Endothelial cell of umbilical vein (primary cell): ENCODE measurements at regions not wholly inside any gene's neighbourhood (a gene's known extent, or its start where the extent isn't known, plus 50 kb on each side); places are given as distances from the start of the nearest gene placed in this dataset.

Source experiments
- BruUV-seq: library from RNA; stranded (reverse); fragments of 400-500 nt; replicated peaks from 2 replicates; lab custom pipeline; 2021; lab: Mats Ljungman, UMichigan
- CTCF ChIA-PET: fragments of 300-600, 350-600 bp; sonication (Branson Sonifier 250); formaldehyde crosslinking; loops from one replicate; lab custom pipeline; 2021; ENCODE audit warnings: antibody characterized with exemption, inconsistent platforms; lab: Charles Lee
- POLR2A ChIA-PET: fragments of 300-600, 350-600 bp; sonication (Branson Sonifier 250); formaldehyde crosslinking; loops from one replicate; lab custom pipeline; 2021; ENCODE audit warnings: antibody characterized with exemption, inconsistent platforms; lab: Charles Lee
- DNase-seq: peaks from one replicate; pipeline ENCODE4 v3.0.0-alpha.2; 2011; ENCODE audit warnings: low read depth, low spot score
- FAIRE-seq: peaks from 2 replicates; lab custom pipeline; 2011; peaks lifted over from hg19 to GRCh38; lab: Jason Lieb, UNC
- H2AFZ ChIP-seq: 2 replicates; pipeline ENCODE4 v1.6.0; 2012; ENCODE audit warnings: low read depth, low read length, control low read depth, inconsistent platforms
- H3K27ac ChIP-seq: 2 replicates; pipeline ENCODE4 v1.5.1; 2011; ENCODE audit warnings: low read depth, mild to moderate bottlenecking, control low read depth, low read length, moderate library complexity; ENCODE audit not compliant: insufficient read depth
- H3K27me3 ChIP-seq, 2 experiments: 2 replicates each; pipeline versions ENCODE4 v1.6.0 to v1.6.1; 2011; ENCODE audit warnings: low read length in 2 of 2, mixed read lengths in 1 of 2; ENCODE audit not compliant: control insufficient read depth in 2 of 2, insufficient read depth in 2 of 2
- H3K36me3 ChIP-seq, 2 experiments: 2 replicates in 1 of 2; 3 replicates in 1 of 2; pipeline ENCODE4 v1.5.1; 2011; ENCODE audit warnings: low read length in 2 of 2, mild to moderate bottlenecking in 1 of 2, moderate library complexity in 1 of 2; ENCODE audit not compliant: control insufficient read depth in 2 of 2, insufficient read depth in 2 of 2; ENCODE audit errors: extremely low read depth in 1 of 2
- H3K4me1 ChIP-seq: 3 replicates; pipeline ENCODE4 v1.5.1; 2011; ENCODE audit warnings: mild to moderate bottlenecking, low read length; ENCODE audit not compliant: control insufficient read depth, insufficient read depth; ENCODE audit errors: extremely low read depth
- H3K4me2 ChIP-seq: 2 replicates; pipeline ENCODE4 v1.6.1; 2011; ENCODE audit warnings: low read length, control low read depth, mixed read lengths; ENCODE audit not compliant: insufficient read depth
- H3K4me3 ChIP-seq, 3 experiments: fragments of 200-600 bp in 1 of 3; sonication (generic), shearing (Covaris generic) in 1 of 3; replicated peaks in 1 of 3; 2 replicates each; pipeline ENCODE4 v1.5.1; 2011 to 2016; ENCODE audit warnings: control low read depth in 3 of 3, low read length in 3 of 3, mild to moderate bottlenecking in 2 of 3, inconsistent platforms in 1 of 3, low read depth in 1 of 3, moderate library complexity in 1 of 3; ENCODE audit not compliant: insufficient read depth in 1 of 3
- H3K79me2 ChIP-seq: 2 replicates; pipeline ENCODE4 v1.6.0; 2012; ENCODE audit warnings: low read length, inconsistent platforms; ENCODE audit not compliant: control insufficient read depth, insufficient read depth
- H3K9ac ChIP-seq: replicated peaks from 2 replicates; pipeline ENCODE3; 2011; ENCODE audit warnings: low read length, control low read depth; ENCODE audit not compliant: insufficient read depth; ENCODE audit errors: extremely low read depth
- H3K9me1 ChIP-seq: replicated peaks from 3 replicates; pipeline ENCODE4 v1.6.0; 2011; ENCODE audit warnings: mild to moderate bottlenecking, low read length; ENCODE audit not compliant: control insufficient read depth, insufficient read depth; ENCODE audit errors: extremely low read depth
- H3K9me3 ChIP-seq: replicated peaks from 2 replicates; pipeline ENCODE4 v1.5.1; 2012; ENCODE audit warnings: low read length, inconsistent platforms; ENCODE audit not compliant: control insufficient read depth, insufficient read depth
- H4K20me1 ChIP-seq: replicated peaks from 2 replicates; pipeline ENCODE3; 2011; ENCODE audit warnings: mild to moderate bottlenecking, low read length; ENCODE audit not compliant: control insufficient read depth, insufficient read depth; ENCODE audit errors: extremely low read depth
- EZH2 ChIP-seq: IDR thresholded peaks from 2 replicates; pipeline ENCODE4 v1.6.1; 2012; ENCODE audit warnings: borderline replicate concordance, low read depth, mild to moderate bottlenecking, moderate library complexity, low read length, inconsistent platforms; ENCODE audit not compliant: severe bottlenecking
- FOS ChIP-seq: IDR thresholded peaks from 2 replicates; pipeline ENCODE4 v1.6.1; 2011; ENCODE audit warnings: mild to moderate bottlenecking, low read length, moderate library complexity, borderline replicate concordance; ENCODE audit not compliant: insufficient read depth
- GATA2 ChIP-seq: IDR thresholded peaks from 2 replicates; pipeline ENCODE4 v1.7.0; 2011; ENCODE audit warnings: low read depth, mild to moderate bottlenecking, moderate library complexity, mixed read lengths, low read length; ENCODE audit not compliant: insufficient read length, insufficient read depth
- JUN ChIP-seq: IDR thresholded peaks from 2 replicates; pipeline ENCODE4 v1.6.1; 2011; ENCODE audit warnings: borderline replicate concordance, low read depth; ENCODE audit not compliant: insufficient read length, insufficient read depth
- MYC ChIP-seq: IDR thresholded peaks from one replicate; pipeline ENCODE4 v1.6.1; 2011; ENCODE audit warnings: mild to moderate bottlenecking, low read depth, low read length
- POLR2A ChIP-seq: IDR thresholded peaks from 2 replicates; pipeline ENCODE4 v1.6.1; 2012; ENCODE audit warnings: low read depth, mild to moderate bottlenecking, control low read depth, low read length
- POLR2AphosphoS5 ChIP-seq: IDR thresholded peaks from 2 replicates; pipeline ENCODE4 v1.6.1; 2012; ENCODE audit warnings: low read depth, mild to moderate bottlenecking, control low read depth, low read length, moderate library complexity; ENCODE audit not compliant: insufficient read depth
- dilution Hi-C: fragments of 300-500 bp; cut with MboI; formaldehyde crosslinking; loops from one replicate; pipeline ENCODE4 v1.15.0; 2019; ENCODE audit warnings: low sequenced_read_pairs; ENCODE audit not compliant: extremely low pct_ligation_motif_present
- intact Hi-C: fragments of 100-400 bp; cut with micrococcal nuclease; formaldehyde crosslinking; loops from one replicate; pipeline ENCODE4 v1.10.0; 2022
- TF ChIP-seq, protein P1 (sequence below): IDR thresholded peaks from 2 replicates; pipeline ENCODE4 v1.6.1; 2011; ENCODE audit not compliant: insufficient read depth, insufficient read length
- TF ChIP-seq, protein P2 (sequence below), 2 donors: IDR thresholded peaks; 1 replicate in 1 of 2; 2 replicates in 1 of 2; pipeline ENCODE4 v1.5.1; 2011; ENCODE audit warnings: low read length in 2 of 2, mild to moderate bottlenecking in 2 of 2, moderate library complexity in 2 of 2, control low read depth in 1 of 2, inconsistent platforms in 1 of 2, low read depth in 1 of 2; ENCODE audit not compliant: insufficient read depth in 1 of 2; ENCODE audit errors: extremely low read depth in 1 of 2

DNA sequence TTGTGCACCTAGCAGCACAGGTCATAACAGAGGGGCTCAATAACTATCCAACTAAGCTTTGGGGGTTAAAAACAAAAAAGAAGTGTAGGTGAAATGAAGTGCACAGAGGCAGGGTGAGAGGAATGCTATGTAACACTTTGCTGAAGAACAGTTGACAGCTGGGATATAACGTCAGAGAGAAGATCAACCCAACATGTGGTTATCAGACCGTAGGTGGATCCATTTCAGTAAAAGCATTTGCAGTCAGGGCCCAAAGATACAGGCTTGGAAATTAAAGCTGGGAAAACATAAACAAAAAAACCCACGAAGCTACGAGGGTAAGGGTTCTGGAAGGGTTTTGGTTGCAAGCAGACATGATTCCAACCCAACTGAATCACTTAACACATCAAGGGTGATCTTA is 377.5 kb upstream of the NR2F2 start:
- FAIRE-seq (no peak), DNase-seq (no peak)
- intact Hi-C loops (no loop called here), dilution Hi-C loops (no loop called here)
- no peak for TF ChIP-seq FOS
- no peak for TF ChIP-seq POLR2AphosphoS5
- no peak for TF ChIP-seq JUN
- TF ChIP-seq, protein P1, sequence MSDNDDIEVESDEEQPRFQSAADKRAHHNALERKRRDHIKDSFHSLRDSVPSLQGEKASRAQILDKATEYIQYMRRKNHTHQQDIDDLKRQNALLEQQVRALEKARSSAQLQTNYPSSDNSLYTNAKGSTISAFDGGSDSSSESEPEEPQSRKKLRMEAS: no peak
- TF ChIP-seq GATA2: no peak
- TF ChIP-seq, protein P2, sequence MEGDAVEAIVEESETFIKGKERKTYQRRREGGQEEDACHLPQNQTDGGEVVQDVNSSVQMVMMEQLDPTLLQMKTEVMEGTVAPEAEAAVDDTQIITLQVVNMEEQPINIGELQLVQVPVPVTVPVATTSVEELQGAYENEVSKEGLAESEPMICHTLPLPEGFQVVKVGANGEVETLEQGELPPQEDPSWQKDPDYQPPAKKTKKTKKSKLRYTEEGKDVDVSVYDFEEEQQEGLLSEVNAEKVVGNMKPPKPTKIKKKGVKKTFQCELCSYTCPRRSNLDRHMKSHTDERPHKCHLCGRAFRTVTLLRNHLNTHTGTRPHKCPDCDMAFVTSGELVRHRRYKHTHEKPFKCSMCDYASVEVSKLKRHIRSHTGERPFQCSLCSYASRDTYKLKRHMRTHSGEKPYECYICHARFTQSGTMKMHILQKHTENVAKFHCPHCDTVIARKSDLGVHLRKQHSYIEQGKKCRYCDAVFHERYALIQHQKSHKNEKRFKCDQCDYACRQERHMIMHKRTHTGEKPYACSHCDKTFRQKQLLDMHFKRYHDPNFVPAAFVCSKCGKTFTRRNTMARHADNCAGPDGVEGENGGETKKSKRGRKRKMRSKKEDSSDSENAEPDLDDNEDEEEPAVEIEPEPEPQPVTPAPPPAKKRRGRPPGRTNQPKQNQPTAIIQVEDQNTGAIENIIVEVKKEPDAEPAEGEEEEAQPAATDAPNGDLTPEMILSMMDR (IDR thresholded peaks at IDR 0.05; ENCODE audit: extremely low read depth in 1 of 2, insufficient read depth in 1 of 2, low read depth in 1 of 2, low read length in 2 of 2): no peak
- no peak for TF ChIP-seq EZH2
- TF ChIP-seq POLR2A: no peak
- TF ChIP-seq MYC: no peak
- Histone ChIP-seq H3K79me2 (no peaks in the 10 kb centered on the region), H2AFZ (no peak overlapping the region), H3K9ac (no peak overlapping the region), H4K20me1 (no peaks in the 10 kb centered on the region), H3K36me3 (no peaks in the 10 kb centered on the region), H3K4me2 (no peak overlapping the region), H3K27ac (no peak overlapping the region), H3K9me1 (no peaks in the 10 kb centered on the region), H3K9me3 (no peaks in the 10 kb centered on the region), H3K27me3 (no peaks in the 10 kb centered on the region), H3K4me1 (no peaks in the 10 kb centered on the region), H3K4me3 (no peak overlapping the region)
- no TSS peak for BruUV-seq
- ChIA-PET POLR2A (no interaction called here), CTCF (no interaction called here)
